ENCODE measurements at regions not wholly inside any gene's neighbourhood (a gene's known extent, or its start where the extent isn't known, plus 50 kb on each side); places are given as distances from the start of the nearest gene placed in this dataset.

DNA sequence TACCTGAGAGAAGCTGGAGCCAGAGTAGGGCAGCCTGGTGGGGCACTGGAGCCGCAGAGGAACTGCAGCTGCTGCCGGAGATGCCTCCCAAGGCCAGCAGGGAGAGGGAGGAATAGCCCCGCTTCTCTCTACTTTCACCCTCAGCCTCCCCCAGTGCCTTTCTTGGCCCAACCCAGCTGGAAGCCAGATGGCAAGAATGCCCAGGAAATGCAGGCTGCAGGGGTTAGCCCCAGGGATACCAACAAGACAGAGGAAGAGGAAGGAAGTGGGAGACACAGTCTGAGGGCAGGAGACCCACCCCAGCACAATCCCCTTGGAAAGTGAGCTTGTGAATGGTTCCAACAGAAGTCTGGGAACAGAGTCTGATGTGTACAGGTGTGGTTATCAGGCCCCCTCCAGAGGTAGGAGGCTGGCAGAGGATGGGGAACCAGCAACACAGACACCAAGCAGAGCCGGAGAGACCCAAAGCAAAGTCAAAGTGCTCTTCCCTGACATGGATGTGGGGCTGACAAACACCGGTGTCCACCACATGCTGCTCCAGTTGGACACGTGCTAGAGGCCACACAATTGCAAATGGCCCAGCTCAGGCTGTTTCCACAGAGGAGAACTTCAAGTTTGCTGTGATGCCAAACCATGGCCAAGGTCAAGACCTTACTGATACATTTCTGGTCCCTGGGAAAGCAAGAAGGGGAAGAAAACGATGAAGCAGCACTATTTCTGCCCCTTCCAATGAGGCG is 418.8 kb upstream of the PROK2 start:
- CTCF ChIA-PET, result no interaction called here
- Histone ChIP-seq H3K27me3 (ENCODE audit: insufficient read depth, low read depth) (peaks cover 7% of the 10 kb centered on the region; the same call in 1 of the 2 replicates), H3K9me2 (ENCODE audit: insufficient read depth) (no peaks in the 10 kb centered on the region), H3K36me3 (ENCODE audit: low read depth) (no peaks in the 10 kb centered on the region), H3K4me3 (no peak overlapping the region), H2AFZ (no peak overlapping the region), H3F3A (ENCODE audit: insufficient read depth, low read depth) (no peaks in the 10 kb centered on the region), H3K9me3 (ENCODE audit: insufficient read depth, low read depth) (no peaks in the 10 kb centered on the region), H3K27ac (no peak overlapping the region), H3K4me1 (replicated peaks; ENCODE audit: insufficient read depth) (no peaks in the 10 kb centered on the region), H4K20me1 (ENCODE audit: insufficient read depth) (no peaks in the 10 kb centered on the region), H3K4me2 (no peak overlapping the region), H3K79me2 (ENCODE audit: low read depth) (no peaks in the 10 kb centered on the region)
- POLR2A ChIA-PET (ENCODE audit: unreplicated experiment), result no interaction called here
- intact Hi-C loops (cut with micrococcal nuclease; ENCODE audit: unreplicated experiment), result no loop called here
- no peak for DNase-seq
- BruUV-seq (replicated peaks), result no TSS peak
- TF ChIP-seq CTCF (conservative IDR thresholded peaks at IDR 0.05), result no peak
- TF ChIP-seq EZH2 (IDR thresholded peaks at IDR 0.05; ENCODE audit: low read depth), result no peak

GRCh38 chr3:72203105-72203504 is 418.2 kb upstream of the PROK2 start:
- Histone ChIP-seq H3K9me3 (ENCODE audit: insufficient read depth, low read depth) (no peaks in the 10 kb centered on the region), H3K4me2 (no peak overlapping the region), H3K9me2 (ENCODE audit: insufficient read depth) (no peaks in the 10 kb centered on the region), H2AFZ (no peak overlapping the region), H3K27me3 (ENCODE audit: insufficient read depth, low read depth) (peaks cover 7% of the 10 kb centered on the region; the same call in 1 of the 2 replicates), H3K36me3 (ENCODE audit: low read depth) (no peaks in the 10 kb centered on the region), H3K4me1 (replicated peaks; ENCODE audit: insufficient read depth) (no peaks in the 10 kb centered on the region), H4K20me1 (ENCODE audit: insufficient read depth) (no peaks in the 10 kb centered on the region), H3K79me2 (ENCODE audit: low read depth) (no peaks in the 10 kb centered on the region), H3K27ac (no peak overlapping the region), H3K4me3 (no peak overlapping the region), H3F3A (ENCODE audit: insufficient read depth, low read depth) (no peaks in the 10 kb centered on the region)
- ChIA-PET CTCF (no interaction called here), POLR2A (ENCODE audit: unreplicated experiment) (no interaction called here)
- intact Hi-C loops (cut with micrococcal nuclease; ENCODE audit: unreplicated experiment), result no loop called here
- DNase-seq, result no peak
- TF ChIP-seq EZH2 (IDR thresholded peaks at IDR 0.05; ENCODE audit: low read depth), result no peak
- no peak for TF ChIP-seq CTCF (conservative IDR thresholded peaks at IDR 0.05)
- no TSS peak for BruUV-seq (replicated peaks)

- TF ChIP-seq CTCF (conservative IDR thresholded peaks at IDR 0.05), result no peak
- H3K79me2 ChIP-seq (ENCODE audit: low read depth), result no peaks in the 10 kb centered on the region
- no peak overlapping the region for H2AFZ ChIP-seq
- intact Hi-C loops (cut with micrococcal nuclease; ENCODE audit: unreplicated experiment), result no loop called here
- H3K27me3 ChIP-seq (ENCODE audit: insufficient read depth, low read depth), result peaks cover 11% of the 10 kb centered on the region; the same call in 1 of the 2 replicates
- ChIA-PET POLR2A (ENCODE audit: unreplicated experiment) (no interaction called here), CTCF (no interaction called here)
- H3F3A ChIP-seq (ENCODE audit: insufficient read depth, low read depth), result no peaks in the 10 kb centered on the region
- no peak overlapping the region for H3K4me3 ChIP-seq
- H3K9me2 ChIP-seq (ENCODE audit: insufficient read depth), result no peaks in the 10 kb centered on the region
- no peaks in the 10 kb centered on the region for H4K20me1 ChIP-seq (ENCODE audit: insufficient read depth)
- H3K4me2 ChIP-seq, result no peak overlapping the region
- H3K27ac ChIP-seq, result no peak overlapping the region
- BruUV-seq (replicated peaks), result no TSS peak
- H3K9me3 ChIP-seq (ENCODE audit: insufficient read depth, low read depth), result no peaks in the 10 kb centered on the region
- H3K36me3 ChIP-seq (ENCODE audit: low read depth), result no peaks in the 10 kb centered on the region
- H3K4me1 ChIP-seq (replicated peaks; ENCODE audit: insufficient read depth), result no peaks in the 10 kb centered on the region
- no peak for DNase-seq
These were observed 415.4 kb upstream of the PROK2 start for GRCh38 chr3:72200332-72200731.
